ENCODE measurements at regions not wholly inside any gene's neighbourhood (a gene's known extent, or its start where the extent isn't known, plus 50 kb on each side); places are given as distances from the start of the nearest gene placed in this dataset.
"Not testable (repeated sequence)": the region's sequence is repeated elsewhere in the genome, so short reads cannot be mapped to it uniquely, and the experiment has no call there.

GRCh38 chr1:199010492-199010891 lies 371.7 kb downstream of the PTPRC start:
- DNase-seq (ENCODE audit: insufficient read length, low spot score) (no peak), FAIRE-seq (no peak)

GRCh38 chr1:199010933-199011332 lies 372.1 kb downstream of the PTPRC start:
- DNase-seq (ENCODE audit: insufficient read length, low spot score) (no peak), FAIRE-seq (no peak)
- no peak for TF ChIP-seq POLR2AphosphoS5 (IDR thresholded peaks at IDR 0.05; ENCODE audit: low read depth, low read length)
- TF ChIP-seq SPI1 (IDR thresholded peaks at IDR 0.05; ENCODE audit: low read depth, low read length) = no peak
- TF ChIP-seq POLR2A (IDR thresholded peaks at IDR 0.05; ENCODE audit: low read depth, low read length) = no peak
- no peak for TF ChIP-seq PAX5 (IDR thresholded peaks at IDR 0.05; ENCODE audit: insufficient read depth, low read length, severe bottlenecking)
- no peak for TF ChIP-seq TAF1 (IDR thresholded peaks at IDR 0.05; ENCODE audit: low read depth, low read length)

More at GRCh38 chr1:199010492-199010891, 371.7 kb downstream of the PTPRC start:
- TF ChIP-seq POU2F2 (IDR thresholded peaks at IDR 0.05; ENCODE audit: low read depth, low read length) (no peak), SPI1 (IDR thresholded peaks at IDR 0.05; ENCODE audit: low read depth, low read length) (no peak), PAX5 (IDR thresholded peaks at IDR 0.05; ENCODE audit: insufficient read depth, low read length, severe bottlenecking) (no peak), TAF1 (IDR thresholded peaks at IDR 0.05; ENCODE audit: low read depth, low read length) (no peak), POLR2A (IDR thresholded peaks at IDR 0.05; ENCODE audit: low read depth, low read length) (no peak), POLR2AphosphoS5 (IDR thresholded peaks at IDR 0.05; ENCODE audit: low read depth, low read length) (no peak)

- FAIRE-seq (no peak), DNase-seq (ENCODE audit: insufficient read length, low spot score) (no peak)
- TF ChIP-seq SPI1 (IDR thresholded peaks at IDR 0.05; ENCODE audit: low read depth, low read length) = no peak
- no peak for TF ChIP-seq POU2F2 (IDR thresholded peaks at IDR 0.05; ENCODE audit: low read depth, low read length)
- TF ChIP-seq TAF1 (IDR thresholded peaks at IDR 0.05; ENCODE audit: low read depth, low read length) = no peak
- no peak for TF ChIP-seq POLR2AphosphoS5 (IDR thresholded peaks at IDR 0.05; ENCODE audit: low read depth, low read length)
- TF ChIP-seq POLR2A (IDR thresholded peaks at IDR 0.05; ENCODE audit: low read depth, low read length) = no peak
- no peak for TF ChIP-seq PAX5 (IDR thresholded peaks at IDR 0.05; ENCODE audit: insufficient read depth, low read length, severe bottlenecking)
Observed at GRCh38 chr1:199015799-199016198, 377.0 kb downstream of the PTPRC start.

GRCh38 chr1:199018471-199019135 lies 379.8 kb downstream of the PTPRC start:
- FAIRE-seq (no peak), DNase-seq (ENCODE audit: insufficient read length, low spot score) (no peak)
- TF ChIP-seq POU2F2 (IDR thresholded peaks at IDR 0.05; ENCODE audit: low read depth, low read length) = no peak
- TF ChIP-seq POLR2A (IDR thresholded peaks at IDR 0.05; ENCODE audit: low read depth, low read length) = no peak
- no peak for TF ChIP-seq POLR2AphosphoS5 (IDR thresholded peaks at IDR 0.05; ENCODE audit: low read depth, low read length)
- TF ChIP-seq TAF1 (IDR thresholded peaks at IDR 0.05; ENCODE audit: low read depth, low read length) = no peak
- no peak for TF ChIP-seq PAX5 (IDR thresholded peaks at IDR 0.05; ENCODE audit: insufficient read depth, low read length, severe bottlenecking)
- TF ChIP-seq SPI1 (IDR thresholded peaks at IDR 0.05; ENCODE audit: low read depth, low read length) = no peak

GRCh38 chr1:199020051-199020450 lies 381.2 kb downstream of the PTPRC start:
- no peak for FAIRE-seq
- TF ChIP-seq POLR2A (IDR thresholded peaks at IDR 0.05; ENCODE audit: low read depth, low read length) (no peak), PAX5 (IDR thresholded peaks at IDR 0.05; ENCODE audit: insufficient read depth, low read length, severe bottlenecking) (no peak), POU2F2 (IDR thresholded peaks at IDR 0.05; ENCODE audit: low read depth, low read length) (no peak), POLR2AphosphoS5 (IDR thresholded peaks at IDR 0.05; ENCODE audit: low read depth, low read length) (no peak), SPI1 (IDR thresholded peaks at IDR 0.05; ENCODE audit: low read depth, low read length) (no peak), TAF1 (IDR thresholded peaks at IDR 0.05; ENCODE audit: low read depth, low read length) (no peak)

GRCh38 chr1:199020904-199021303 lies 382.1 kb downstream of the PTPRC start:
- DNase-seq (ENCODE audit: insufficient read length, low spot score) = no peak
- FAIRE-seq = no peak

More at GRCh38 chr1:199020051-199020450, 381.2 kb downstream of the PTPRC start:
- DNase-seq (ENCODE audit: insufficient read length, low spot score) = no peak

GRCh38 chr1:199029401-199029800 lies 390.6 kb downstream of the PTPRC start:
- DNase-seq (ENCODE audit: insufficient read length, low spot score) = no peak
- no peak for FAIRE-seq
- TF ChIP-seq POLR2AphosphoS5 (IDR thresholded peaks at IDR 0.05; ENCODE audit: low read depth, low read length) = no peak
- TF ChIP-seq POU2F2 (IDR thresholded peaks at IDR 0.05; ENCODE audit: low read depth, low read length) = no peak
- no peak for TF ChIP-seq SPI1 (IDR thresholded peaks at IDR 0.05; ENCODE audit: low read depth, low read length)
- TF ChIP-seq PAX5 (IDR thresholded peaks at IDR 0.05; ENCODE audit: insufficient read depth, low read length, severe bottlenecking) = no peak
- TF ChIP-seq TAF1 (IDR thresholded peaks at IDR 0.05; ENCODE audit: low read depth, low read length) = no peak
- no peak for TF ChIP-seq POLR2A (IDR thresholded peaks at IDR 0.05; ENCODE audit: low read depth, low read length)

More at GRCh38 chr1:199020904-199021303, 382.1 kb downstream of the PTPRC start:
- TF ChIP-seq PAX5 (IDR thresholded peaks at IDR 0.05; ENCODE audit: insufficient read depth, low read length, severe bottlenecking) (no peak), POLR2AphosphoS5 (IDR thresholded peaks at IDR 0.05; ENCODE audit: low read depth, low read length) (no peak), TAF1 (IDR thresholded peaks at IDR 0.05; ENCODE audit: low read depth, low read length) (no peak), POU2F2 (IDR thresholded peaks at IDR 0.05; ENCODE audit: low read depth, low read length) (no peak), SPI1 (IDR thresholded peaks at IDR 0.05; ENCODE audit: low read depth, low read length) (no peak), POLR2A (IDR thresholded peaks at IDR 0.05; ENCODE audit: low read depth, low read length) (no peak)

- no peak for DNase-seq (ENCODE audit: insufficient read length, low spot score)
- FAIRE-seq = no peak
Observed at GRCh38 chr1:199029855-199030254, 391.0 kb downstream of the PTPRC start.

GRCh38 chr1:199030541-199030940 lies 391.7 kb downstream of the PTPRC start:
- not testable (repeated sequence) for DNase-seq (ENCODE audit: insufficient read length, low spot score); FAIRE-seq

More at GRCh38 chr1:199029855-199030254, 391.0 kb downstream of the PTPRC start:
- TF ChIP-seq POU2F2 (IDR thresholded peaks at IDR 0.05; ENCODE audit: low read depth, low read length) (no peak), TAF1 (IDR thresholded peaks at IDR 0.05; ENCODE audit: low read depth, low read length) (no peak), POLR2AphosphoS5 (IDR thresholded peaks at IDR 0.05; ENCODE audit: low read depth, low read length) (no peak), PAX5 (IDR thresholded peaks at IDR 0.05; ENCODE audit: insufficient read depth, low read length, severe bottlenecking) (no peak), POLR2A (IDR thresholded peaks at IDR 0.05; ENCODE audit: low read depth, low read length) (no peak), SPI1 (IDR thresholded peaks at IDR 0.05; ENCODE audit: low read depth, low read length) (no peak)

- not testable (repeated sequence) for DNase-seq (ENCODE audit: insufficient read length, low spot score); FAIRE-seq
Observed at GRCh38 chr1:199031170-199031569, 392.3 kb downstream of the PTPRC start.

- FAIRE-seq = not testable (repeated sequence)
Observed at GRCh38 chr1:199032479-199032878, 393.6 kb downstream of the PTPRC start.

More at GRCh38 chr1:199032479-199032878, 393.6 kb downstream of the PTPRC start:
- DNase-seq (ENCODE audit: insufficient read length, low spot score) = not testable (repeated sequence)
